ENCODE measurements at regions not wholly inside any gene's neighbourhood (a gene's known extent, or its start where the extent isn't known, plus 50 kb on each side); places are given as distances from the start of the nearest gene placed in this dataset.

DNA sequence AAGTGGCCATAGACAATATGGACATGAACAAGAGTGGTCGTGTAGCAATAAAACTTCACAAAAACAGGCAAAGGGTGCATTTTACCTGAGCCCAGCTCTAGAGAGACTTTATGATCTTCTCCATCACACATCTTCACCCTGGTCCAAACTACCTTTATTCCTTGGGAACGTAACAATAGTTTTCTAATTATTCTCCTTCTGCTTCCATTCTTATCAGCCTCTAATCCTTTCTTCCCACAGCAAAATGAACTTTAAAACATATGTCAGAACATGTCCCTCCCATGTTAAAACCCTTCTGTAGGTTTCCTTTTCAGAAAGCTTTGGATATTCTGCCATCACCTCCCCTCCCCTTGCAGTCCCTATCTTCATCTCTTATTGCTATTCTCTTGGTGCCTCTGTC, 395.2 kb upstream of the PLXNA2 start:
- DNase-seq (ENCODE audit: low read depth in 2 of 2): no peak

DNA sequence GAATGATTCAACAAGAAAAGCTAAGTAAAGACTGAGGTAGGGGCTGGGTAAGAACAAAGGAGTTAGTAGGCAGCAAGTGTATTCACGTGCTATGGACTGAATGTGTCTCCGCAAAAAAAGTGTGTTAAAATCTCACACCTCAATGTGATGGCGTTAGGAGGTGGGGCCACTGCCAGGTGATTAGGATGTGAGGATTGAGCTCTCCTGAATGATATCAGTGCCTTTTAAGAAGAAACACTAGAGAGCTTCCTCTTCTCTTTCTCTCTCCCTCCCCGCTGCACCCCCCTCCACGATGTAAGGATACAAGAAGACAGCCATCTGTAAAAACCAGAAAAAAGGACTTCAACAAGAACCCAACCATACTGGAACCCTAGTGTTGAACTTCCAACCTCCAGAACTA, 396.1 kb upstream of the PLXNA2 start:
- DNase-seq (ENCODE audit: low read depth in 2 of 2): no peak

DNA sequence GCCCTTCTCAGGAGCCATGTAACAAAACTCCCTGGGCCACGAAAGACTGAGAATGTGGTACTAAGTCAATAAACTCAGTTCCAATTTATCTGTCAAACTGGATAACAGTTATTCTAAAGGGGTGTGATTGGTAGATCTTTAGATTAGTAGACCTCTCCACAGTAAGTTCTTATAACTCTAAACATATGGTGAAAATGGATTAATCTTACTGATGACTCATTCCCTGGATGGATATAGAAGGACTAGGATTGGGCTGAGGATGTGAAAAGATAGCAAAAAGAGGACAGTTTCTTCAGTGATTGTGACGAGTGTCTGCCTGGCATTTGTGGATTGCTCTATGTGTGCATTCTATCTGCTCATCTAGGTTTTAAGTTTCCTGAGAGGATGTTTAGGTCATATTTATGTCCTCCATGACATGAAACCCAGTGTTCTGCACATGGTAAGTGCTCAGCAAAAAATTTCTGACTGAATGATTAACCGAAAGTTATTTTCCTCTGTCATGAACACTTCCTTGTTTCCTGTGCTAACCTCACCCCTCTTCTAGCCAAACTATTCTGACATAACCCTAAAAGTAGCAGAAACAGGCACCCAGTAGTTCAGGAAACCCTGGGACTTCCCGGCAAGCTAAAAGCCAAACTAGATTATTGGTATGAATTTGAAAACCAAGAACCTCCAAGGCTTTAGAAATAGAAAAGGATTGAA, 397.5 kb upstream of the PLXNA2 start:
- DNase-seq (ENCODE audit: low read depth in 2 of 2): no peak

DNA sequence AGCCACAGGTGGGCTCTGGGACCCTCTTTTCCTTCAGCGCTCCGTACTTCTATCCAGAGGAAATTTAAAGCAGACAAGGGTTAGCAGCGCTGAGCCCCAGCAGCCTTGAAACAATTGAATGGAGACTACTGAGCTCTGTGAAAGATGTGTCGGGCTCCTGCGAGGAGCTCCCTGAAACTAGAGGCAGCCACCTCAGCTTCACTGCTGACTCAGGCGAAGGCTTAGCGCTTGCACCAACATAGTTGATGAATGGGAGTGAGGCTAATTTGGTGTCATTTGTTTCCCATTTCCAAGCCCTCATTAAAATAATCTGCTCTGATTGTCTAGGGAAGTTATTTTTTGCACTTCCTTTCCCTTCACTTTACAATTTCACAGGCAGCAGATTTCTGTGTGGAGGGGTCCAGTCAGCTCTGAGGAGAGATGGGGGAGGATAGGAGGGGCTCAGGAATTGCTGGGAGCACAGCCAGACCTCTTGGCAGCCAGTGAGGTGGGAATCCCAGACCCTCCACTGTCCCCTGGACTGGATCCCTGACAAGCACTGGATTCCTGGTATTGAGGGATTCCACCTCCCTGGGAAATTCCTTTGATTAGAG, 398.9 kb upstream of the PLXNA2 start:
- DNase-seq (ENCODE audit: low read depth in 2 of 2): no peak

DNA sequence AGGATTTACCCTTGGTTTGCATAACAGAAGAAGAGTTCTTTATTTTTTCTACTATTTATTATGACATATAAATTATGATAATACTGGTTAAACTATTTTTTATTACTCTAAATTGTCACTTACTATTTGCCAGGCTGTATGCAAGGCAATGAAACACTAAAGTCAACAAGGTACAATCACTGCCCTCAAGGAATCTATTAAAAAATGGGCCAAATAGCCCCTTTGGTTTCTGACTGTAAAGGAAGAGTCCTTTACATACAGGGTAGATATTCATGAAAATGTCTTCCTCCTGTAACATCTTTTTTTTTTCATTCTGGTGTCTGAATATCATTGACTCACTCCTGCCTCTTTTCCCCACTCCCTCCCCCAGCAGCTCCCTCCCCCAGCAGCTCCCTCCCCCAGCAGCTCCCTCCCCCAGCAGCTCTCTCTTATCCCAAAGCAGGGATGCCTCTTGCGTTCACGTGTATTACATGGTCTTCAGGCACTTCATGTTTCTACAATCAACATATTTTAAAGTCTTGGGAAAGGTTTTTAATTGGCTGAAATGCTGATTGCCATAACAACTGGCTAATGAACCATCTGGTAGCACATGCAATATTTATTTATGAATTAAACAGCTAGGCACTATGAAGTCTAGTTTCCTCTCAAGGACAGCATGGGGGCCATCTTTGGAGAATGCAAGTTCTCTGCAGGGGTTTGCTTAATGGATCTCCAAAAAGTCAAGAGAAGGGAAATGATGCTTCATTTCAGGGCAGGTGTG, 400.4 kb upstream of the PLXNA2 start:
- DNase-seq (ENCODE audit: low read depth in 2 of 2): no peak

DNA sequence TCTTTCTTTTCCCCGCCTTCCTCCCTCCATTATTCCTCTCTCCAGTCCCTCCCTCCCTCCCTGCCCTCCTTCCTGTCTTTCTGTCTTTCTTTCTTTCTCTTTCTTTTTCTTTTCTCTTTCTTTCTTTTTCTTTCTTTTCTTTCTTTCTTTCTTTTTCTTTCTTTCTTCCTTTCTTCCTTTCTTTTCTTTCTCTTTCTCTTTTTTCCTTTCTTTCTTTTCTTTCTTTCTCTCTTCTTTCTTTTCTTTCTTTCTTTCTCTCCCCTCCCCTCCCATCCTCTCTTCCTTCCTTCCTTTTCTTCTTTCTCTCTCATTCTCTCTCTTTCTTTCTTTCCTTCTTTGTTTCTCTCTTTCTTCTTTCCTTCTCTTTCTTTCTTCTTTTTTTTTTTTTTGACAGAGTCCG, 402.2 kb upstream of the PLXNA2 start:
- no peak for DNase-seq (ENCODE audit: low read depth in 2 of 2)

DNA sequence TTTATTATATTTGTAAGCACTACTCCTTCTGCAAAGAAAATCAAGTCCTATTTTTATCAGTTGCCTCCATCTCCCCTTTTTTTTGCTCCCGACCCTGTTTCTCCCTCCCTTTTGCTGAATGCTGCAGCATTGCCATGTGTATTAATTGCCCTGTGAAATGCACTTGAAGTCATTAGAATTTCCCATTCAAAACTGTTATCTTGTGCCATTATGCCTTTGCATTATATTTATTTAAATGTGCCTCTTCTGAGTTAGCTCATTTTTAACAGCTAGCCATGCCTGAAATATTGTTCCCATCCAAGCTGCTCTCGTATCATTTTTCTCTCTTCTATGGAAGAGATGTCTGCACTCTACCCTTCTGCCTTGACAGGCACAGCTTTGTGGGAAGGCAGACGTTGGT, 404.0 kb upstream of the PLXNA2 start:
- DNase-seq (ENCODE audit: low read depth in 2 of 2): no peak

DNA sequence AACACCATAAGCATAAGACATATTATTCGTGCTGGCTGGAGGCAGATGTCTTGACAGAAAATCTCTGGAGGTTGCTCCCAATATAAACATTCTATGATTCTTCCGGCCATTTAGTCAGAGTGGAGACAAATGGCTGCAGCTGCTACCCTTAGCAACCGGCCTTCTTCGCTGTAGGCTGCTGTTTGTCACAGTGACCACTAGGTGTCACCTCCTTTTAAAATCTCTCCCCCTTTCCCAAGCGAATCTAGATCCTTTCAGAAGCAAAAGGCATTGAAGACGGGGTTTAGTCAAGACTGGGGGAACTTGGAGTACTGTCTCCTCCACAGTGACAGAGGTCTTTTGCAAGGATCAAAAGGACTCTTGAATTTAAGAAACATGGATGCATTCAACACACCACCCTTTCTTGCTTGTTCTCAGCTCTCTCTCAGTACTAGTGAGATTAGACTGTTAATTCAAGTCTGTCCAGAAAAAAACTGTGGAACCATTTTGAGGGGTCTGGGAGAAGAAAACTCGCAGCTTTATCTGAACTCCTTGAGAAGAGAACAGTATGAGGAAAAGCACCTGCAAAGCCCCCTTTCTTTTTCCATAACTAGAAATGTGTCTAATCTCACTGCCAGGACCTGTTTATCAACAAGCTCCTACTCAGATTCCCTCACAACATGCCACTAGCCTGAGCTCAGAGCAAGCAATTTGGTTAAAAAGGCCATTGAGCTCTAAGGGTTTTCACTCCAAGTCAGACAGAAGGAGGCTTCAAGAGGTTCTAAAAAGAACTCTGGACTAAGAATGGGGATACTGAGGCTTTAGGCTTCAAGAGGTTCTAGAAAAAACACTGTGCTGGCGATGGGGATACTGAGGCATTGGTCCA, 408.3 kb upstream of the PLXNA2 start:
- DNase-seq (ENCODE audit: low read depth in 2 of 2): no peak

DNA sequence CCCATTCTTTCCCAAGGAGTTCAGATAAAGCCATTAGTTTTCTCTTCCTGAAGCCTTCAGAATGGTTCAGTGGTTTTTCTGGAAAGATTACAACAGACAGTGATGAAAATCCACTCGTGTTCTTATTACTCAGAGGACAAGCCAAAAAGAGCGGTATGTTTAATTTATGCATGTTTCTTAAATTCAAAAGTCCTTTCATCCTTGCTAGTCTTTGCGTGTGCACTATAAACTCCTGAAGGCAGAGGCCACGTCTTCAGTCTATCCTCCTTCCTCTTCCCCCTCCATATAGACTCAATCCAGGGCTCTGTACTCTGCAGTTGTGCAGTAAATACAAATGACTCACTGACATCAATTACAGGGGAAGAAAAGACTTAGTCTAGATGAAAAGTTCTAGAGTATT, 409.2 kb upstream of the PLXNA2 start:
- DNase-seq (ENCODE audit: low read depth in 2 of 2): no peak

DNA sequence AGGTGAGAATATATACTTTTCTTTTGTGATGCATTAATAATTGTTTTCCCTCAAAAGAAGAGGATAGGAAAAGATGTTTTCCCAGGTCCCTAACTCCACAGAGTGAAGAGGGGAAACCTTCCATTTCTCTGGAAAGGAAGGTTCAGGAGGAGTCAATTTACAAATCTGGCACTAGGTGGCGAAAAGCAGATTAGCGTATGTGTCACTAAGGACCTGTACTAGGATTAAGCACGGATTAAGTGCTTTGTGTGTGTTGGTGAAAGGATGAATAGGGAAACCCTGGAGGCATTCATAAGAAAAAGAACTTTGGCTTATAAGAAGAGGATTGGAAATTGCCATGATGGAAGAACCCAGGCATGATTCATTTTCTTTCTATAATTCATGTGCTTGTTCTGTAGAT, 410.1 kb upstream of the PLXNA2 start:
- DNase-seq (ENCODE audit: low read depth in 2 of 2): no peak

DNA sequence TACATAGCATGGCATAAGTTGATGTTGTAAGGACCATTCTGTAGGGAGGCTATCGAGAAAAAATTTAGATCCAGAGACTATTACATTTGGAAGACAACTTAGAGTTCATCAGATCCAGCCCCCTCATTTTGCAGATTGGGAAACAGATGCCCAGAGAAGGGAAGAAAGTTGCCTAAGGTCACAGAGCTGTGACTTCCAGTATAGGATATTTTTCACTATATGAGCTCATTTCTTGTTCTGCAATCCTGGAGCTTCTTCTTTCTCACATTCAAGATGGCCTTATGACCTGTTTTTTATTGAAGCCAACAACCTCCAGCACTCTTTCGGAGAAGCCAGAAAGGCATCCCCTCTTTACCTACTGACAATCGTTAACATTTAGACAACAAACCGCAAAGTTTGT, 421.8 kb upstream of the PLXNA2 start:
- DNase-seq (ENCODE audit: low read depth in 2 of 2): no peak

DNA sequence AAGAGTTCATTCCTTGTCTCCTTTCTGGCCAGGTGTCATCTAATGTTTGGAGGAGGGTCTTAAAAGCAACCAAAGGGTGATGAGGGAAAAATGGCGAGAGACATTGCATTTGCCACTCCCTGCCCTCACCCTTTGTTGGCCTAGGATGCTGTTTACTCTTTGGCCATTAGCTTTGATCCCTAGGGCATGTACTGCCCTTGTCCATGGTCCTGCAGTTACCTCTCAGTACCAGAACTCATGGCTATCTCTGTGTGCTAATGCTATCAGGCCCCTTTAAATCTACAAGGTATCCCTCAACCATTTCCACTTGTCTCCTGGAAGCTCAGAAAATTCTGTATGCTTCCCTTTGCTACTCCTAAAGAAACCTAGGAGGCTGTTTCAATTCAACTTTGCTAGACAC, 424.8 kb upstream of the PLXNA2 start:
- no peak for DNase-seq (ENCODE audit: low read depth in 2 of 2)

DNA sequence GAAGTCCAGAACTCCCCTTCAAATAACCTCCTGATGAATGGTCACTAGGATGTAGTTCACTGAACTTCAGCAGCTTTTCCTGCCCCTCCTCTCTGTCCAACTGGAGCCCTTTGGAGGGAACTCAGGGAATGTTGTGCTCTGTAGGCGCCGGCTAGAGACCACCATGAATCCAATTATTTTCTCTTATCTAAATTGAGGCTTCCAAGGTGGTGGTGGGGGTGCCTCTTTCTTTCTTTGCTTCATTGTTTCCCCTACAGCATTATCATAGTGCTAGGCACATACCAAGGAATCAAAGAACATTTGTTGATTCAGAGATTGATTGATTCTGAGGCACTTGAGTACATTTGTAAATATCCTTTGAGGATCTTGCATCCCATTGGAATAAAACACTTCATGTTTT, 426.6 kb upstream of the PLXNA2 start:
- no peak for DNase-seq (ENCODE audit: low read depth in 2 of 2)

DNA sequence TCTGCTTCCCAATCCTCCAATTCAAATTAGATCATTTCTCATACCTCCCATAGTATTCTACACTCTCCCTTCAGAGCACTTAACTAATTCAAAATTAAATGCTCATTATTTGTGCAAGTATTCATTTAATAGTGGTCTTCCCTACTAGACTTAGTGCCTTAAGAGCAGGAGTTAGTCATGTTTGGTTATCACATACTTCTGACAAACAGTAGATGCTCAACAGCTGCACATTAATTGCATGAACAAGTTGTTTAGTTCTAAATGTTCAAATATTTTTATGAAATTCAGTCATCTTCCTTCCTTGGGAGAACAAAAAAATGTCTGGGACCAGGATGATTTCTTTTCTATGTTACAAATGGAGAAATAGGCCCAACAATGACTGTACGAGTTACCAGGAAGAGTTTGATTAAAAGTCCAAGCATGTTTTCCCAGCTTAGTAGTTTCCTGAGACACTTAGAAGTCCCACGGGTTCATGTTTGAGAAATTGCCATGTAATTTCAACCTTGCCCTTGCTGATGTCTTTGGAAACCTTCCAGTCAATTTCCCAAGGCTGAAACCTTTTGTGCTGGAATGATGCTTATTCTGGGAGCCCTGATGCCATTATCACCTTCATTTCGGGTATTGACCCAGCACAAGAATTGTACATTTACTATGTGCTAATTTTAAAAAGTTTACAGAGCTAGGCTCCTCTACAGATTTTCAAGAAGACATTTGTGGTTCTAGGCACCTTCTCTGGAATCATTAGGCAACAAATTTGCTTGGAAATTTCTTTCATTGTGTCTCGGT, 437.9 kb upstream of the PLXNA2 start:
- DNase-seq (ENCODE audit: low read depth in 2 of 2): no peak

DNA sequence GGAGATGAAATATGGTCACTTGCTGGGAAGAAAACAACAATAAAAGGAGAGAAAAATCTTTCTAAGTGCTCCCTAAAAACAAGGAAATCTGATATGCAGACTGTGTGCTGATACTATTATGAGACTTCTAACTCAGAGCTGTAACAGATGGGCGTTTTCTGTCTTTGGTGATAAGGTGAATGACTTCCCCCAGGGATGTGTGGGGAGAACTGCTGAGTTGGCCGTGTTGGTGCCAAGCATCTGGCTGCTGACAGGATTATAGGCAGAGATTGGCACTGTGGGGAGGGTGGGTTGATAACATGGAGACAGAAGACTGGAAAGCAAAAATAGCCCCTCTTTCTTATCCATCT, 438.5 kb upstream of the PLXNA2 start:
- no peak for DNase-seq (ENCODE audit: low read depth in 2 of 2)

DNA sequence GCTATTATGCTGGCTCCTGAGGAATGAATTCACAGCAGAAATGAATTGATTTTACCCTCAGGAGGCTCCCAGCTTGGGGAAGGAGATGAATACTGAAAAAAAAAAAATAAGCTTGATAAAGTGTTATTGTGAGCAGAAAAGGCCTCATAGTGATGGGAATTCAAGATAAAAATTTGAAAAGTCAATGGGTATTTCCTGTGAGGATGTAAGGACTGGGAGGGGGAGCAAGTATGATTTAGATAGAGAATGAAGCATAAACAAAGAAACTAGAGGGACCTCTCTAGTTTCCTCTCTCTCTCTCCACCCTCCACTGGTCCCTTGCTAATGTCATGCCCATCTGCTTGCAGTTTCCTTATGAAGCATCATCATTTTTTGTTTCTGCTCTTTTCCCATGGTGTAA, 439.0 kb upstream of the PLXNA2 start:
- no peak for DNase-seq (ENCODE audit: low read depth in 2 of 2)

DNA sequence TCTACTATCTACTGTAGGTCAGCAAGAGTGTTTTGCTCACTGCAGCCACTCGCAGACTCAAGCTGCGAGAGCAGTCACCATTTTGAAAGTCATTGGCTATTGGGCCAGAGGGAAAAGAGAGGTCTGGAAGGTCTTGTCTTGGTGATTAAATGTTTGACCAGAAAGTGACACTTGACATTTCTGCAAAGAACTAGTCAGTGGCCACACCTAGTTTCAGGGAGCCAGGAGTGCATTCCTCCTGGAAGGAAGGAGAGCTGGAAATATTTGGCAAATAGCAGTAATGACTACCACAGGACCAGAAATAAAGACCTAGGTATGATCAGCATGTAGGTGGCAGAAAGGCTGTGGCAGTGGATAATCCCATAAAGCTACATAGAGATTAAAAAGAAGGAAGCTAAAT, 440.0 kb upstream of the PLXNA2 start:
- no peak for DNase-seq (ENCODE audit: low read depth in 2 of 2)

DNA sequence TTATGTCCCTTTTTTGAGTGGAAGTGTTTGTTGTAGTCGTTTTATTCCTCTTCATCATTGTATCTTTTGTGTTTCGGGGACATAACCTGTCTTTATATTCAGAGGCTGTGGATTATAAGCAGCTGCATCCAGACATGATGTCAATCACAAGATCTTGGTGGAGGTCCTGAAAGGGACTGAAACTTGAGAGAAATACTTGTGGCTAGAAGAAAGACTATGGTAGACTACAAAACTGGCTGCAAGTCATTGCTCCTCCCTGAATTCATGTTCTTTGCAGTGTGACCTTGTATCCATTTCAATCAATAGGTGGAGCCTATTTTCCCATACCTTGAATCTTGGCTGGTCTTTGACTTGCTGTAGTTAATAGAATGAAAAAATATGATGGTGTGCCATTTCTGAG, 442.4 kb upstream of the PLXNA2 start:
- no peak for DNase-seq (ENCODE audit: low read depth in 2 of 2)

DNA sequence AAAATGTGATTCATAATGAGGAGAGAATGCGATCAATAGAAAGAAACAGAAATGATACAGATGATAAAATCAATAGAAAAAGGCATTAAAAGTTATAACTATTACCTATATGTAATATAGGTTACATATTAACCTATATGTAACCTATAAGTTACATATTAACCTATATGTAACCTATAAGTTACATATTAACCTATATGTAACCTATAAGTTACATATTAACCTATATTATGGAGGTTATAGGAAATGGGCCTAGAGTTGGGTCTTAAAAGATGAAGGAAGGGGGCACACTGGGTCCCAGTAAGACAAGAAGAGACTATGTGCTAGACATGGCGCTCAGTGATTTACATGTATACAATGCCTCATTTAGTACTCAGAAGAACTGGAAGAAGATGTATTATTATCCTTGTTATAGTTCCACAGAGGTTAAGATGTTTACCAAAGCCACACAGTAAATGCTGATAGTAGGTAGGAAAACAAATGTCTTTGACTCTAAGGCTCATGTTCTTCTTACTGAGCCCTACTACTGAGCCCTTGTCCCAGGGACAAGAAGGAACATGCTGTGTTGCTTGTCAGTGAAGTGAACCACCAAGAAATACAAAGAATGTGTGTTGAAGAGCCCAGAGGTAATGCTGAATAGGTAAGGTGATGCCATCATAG, 444.6 kb upstream of the PLXNA2 start:
- no peak for DNase-seq (ENCODE audit: low read depth in 2 of 2)

DNA sequence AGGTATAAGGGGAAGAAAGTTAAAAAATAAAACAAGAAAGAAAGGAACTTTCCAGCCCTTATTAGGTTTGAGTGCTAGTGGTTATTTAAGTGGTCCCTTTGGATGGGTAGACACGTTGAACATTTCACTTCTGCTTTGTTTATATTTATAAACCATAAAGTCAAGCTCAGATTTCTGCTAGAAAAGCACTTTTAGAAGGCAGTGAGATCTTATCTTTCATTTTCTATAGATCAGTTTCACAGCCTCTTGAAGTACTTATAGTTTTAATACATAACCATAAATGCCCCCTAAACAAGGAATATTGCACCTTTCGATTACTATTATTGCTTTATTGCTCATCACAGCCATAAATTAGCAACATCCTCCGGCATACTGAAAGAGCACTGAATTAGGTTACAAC, 446.8 kb upstream of the PLXNA2 start:
- DNase-seq (ENCODE audit: low read depth in 2 of 2): no peak

DNA sequence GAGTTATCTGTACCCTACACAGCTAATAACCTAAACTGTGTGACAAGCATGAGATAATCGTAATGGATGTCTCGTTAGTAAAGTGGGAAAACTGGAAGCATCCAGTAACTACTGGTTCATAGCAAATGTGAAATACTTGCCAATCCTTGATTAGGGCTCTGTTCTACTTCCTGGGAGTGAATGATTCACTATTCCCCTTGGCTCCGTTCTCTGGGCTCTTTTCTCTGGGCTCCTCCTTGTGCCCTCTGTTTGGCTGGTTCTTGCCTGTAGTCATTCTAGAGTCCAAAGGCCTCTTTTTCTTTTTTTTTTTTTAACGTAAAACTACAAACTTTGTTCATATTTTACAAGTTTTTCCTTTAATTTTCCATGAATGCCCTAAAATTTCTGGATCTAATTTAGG, 465.8 kb upstream of the PLXNA2 start:
- no peak for DNase-seq (ENCODE audit: low read depth in 2 of 2)
